OCI-LY7 (cell line): ENCODE measurements at regions not wholly inside any gene's neighbourhood (a gene's known extent, or its start where the extent isn't known, plus 50 kb on each side); places are given as distances from the start of the nearest gene placed in this dataset.

Experiments
- EZH2phosphoT487 ChIP-seq: fragments of 200-600 bp; sonication (generic); IDR thresholded peaks from 2 replicates; pipeline ENCODE4 v1.6.1; 2018; ENCODE audit warnings: low read depth, borderline replicate concordance, mild to moderate bottlenecking, mixed run types, antibody characterized with exemption, low read length, moderate library complexity, mixed read lengths
- TF ChIP-seq, protein P1 (sequence below): fragments of 200-600 bp; sonication (generic); conservative IDR thresholded peaks from 2 replicates; pipeline ENCODE4 v1.5.1; 2014; ENCODE audit warnings: mild to moderate bottlenecking, antibody characterized with exemption, low read length, moderate library complexity, mixed read lengths

DNA sequence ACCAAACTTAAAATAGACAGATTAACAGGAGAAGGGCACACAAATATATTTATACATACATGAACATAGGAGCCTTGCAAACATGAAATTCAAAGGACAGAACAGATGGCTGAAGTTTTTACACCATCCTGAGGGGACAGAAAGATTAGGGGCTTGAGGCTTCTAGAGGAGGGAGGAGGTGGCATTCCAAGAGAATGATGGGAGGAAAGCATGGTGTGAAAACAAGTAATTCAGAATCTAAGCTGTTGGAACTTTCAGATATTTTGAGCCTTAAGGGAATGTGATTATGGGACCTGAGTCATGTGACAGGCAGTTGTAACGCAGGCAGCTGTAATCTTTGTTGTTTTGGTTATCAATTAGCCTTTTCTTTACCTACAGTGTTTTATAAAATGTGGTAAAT is 225.2 kb upstream of the SPOPL start:
- TF ChIP-seq, protein P1, sequence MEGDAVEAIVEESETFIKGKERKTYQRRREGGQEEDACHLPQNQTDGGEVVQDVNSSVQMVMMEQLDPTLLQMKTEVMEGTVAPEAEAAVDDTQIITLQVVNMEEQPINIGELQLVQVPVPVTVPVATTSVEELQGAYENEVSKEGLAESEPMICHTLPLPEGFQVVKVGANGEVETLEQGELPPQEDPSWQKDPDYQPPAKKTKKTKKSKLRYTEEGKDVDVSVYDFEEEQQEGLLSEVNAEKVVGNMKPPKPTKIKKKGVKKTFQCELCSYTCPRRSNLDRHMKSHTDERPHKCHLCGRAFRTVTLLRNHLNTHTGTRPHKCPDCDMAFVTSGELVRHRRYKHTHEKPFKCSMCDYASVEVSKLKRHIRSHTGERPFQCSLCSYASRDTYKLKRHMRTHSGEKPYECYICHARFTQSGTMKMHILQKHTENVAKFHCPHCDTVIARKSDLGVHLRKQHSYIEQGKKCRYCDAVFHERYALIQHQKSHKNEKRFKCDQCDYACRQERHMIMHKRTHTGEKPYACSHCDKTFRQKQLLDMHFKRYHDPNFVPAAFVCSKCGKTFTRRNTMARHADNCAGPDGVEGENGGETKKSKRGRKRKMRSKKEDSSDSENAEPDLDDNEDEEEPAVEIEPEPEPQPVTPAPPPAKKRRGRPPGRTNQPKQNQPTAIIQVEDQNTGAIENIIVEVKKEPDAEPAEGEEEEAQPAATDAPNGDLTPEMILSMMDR, result no peak
- no peak for TF ChIP-seq EZH2phosphoT487
